GM18507 (cell line): ENCODE measurements at regions not wholly inside any gene's neighbourhood (a gene's known extent, or its start where the extent isn't known, plus 50 kb on each side); places are given as distances from the start of the nearest gene placed in this dataset.
A peak's percentile ranks its signal among the peaks of the same experiment; 100 is the strongest.

ENCODE experiments used
- DNase-seq: peaks from one replicate; pipeline ENCODE4 v3.0.0; 2011; ENCODE audit warnings: low read depth; ENCODE audit not compliant: insufficient read length; ENCODE audit errors: extremely low spot score
- FAIRE-seq: peaks from 2 replicates; lab custom pipeline; 2011; peaks lifted over from hg19 to GRCh38; lab: Jason Lieb, UNC

GRCh38 chr3:157667493-157667892 lies 164.3 kb upstream of the VEPH1 start:
- FAIRE-seq = no peak

GRCh38 chr3:157662171-157662570 lies 159.0 kb upstream of the VEPH1 start:
- DNase-seq (no peak), FAIRE-seq (no peak)

More at GRCh38 chr3:157667493-157667892, 164.3 kb upstream of the VEPH1 start:
- DNase-seq = no peak

GRCh38 chr3:157660847-157661246 lies 157.6 kb upstream of the VEPH1 start:
- no peak for FAIRE-seq
- DNase-seq = no peak

GRCh38 chr3:157652366-157652765 lies 149.2 kb upstream of the VEPH1 start:
- no peak for FAIRE-seq
- DNase-seq = no peak

- DNase-seq (no peak), FAIRE-seq (no peak)
Observed at GRCh38 chr3:157650699-157651098, 147.5 kb upstream of the VEPH1 start.

- no peak for DNase-seq
Observed at GRCh38 chr3:157650172-157650571, 147.0 kb upstream of the VEPH1 start.

GRCh38 chr3:157649511-157649910 lies 146.3 kb upstream of the VEPH1 start:
- no peak for DNase-seq
- FAIRE-seq = no peak

More at GRCh38 chr3:157650172-157650571, 147.0 kb upstream of the VEPH1 start:
- FAIRE-seq = no peak

GRCh38 chr3:157647820-157648219 lies 144.6 kb upstream of the VEPH1 start:
- no peak for DNase-seq
- no peak for FAIRE-seq

GRCh38 chr3:157639756-157640426 lies 136.7 kb upstream of the VEPH1 start:
- no peak for DNase-seq
- FAIRE-seq = no peak

GRCh38 chr3:157637866-157638265 lies 134.7 kb upstream of the VEPH1 start:
- FAIRE-seq = no peak

GRCh38 chr3:157633241-157633640 lies 130.0 kb upstream of the VEPH1 start:
- FAIRE-seq (no peak), DNase-seq (no peak)

More at GRCh38 chr3:157637866-157638265, 134.7 kb upstream of the VEPH1 start:
- no peak for DNase-seq

GRCh38 chr3:157632075-157632474 lies 128.9 kb upstream of the VEPH1 start:
- FAIRE-seq = no peak
- DNase-seq = no peak

GRCh38 chr3:157631478-157631877 lies 128.3 kb upstream of the VEPH1 start:
- FAIRE-seq = no peak
- no peak for DNase-seq

- FAIRE-seq (no peak), DNase-seq (no peak)
Observed at GRCh38 chr3:157626817-157627216, 123.6 kb upstream of the VEPH1 start.

- FAIRE-seq (no peak), DNase-seq (no peak)
Observed at GRCh38 chr3:157624801-157625200, 121.6 kb upstream of the VEPH1 start.

GRCh38 chr3:157618886-157619285 lies 115.7 kb upstream of the VEPH1 start:
- DNase-seq = no peak
- no peak for FAIRE-seq

GRCh38 chr3:157618075-157618760 lies 115.0 kb upstream of the VEPH1 start:
- peak; percentile 30 for DNase-seq
- FAIRE-seq = peak; percentile 78

- DNase-seq = no peak
- FAIRE-seq = no peak
Observed at GRCh38 chr3:157614896-157615295, 111.7 kb upstream of the VEPH1 start.

- no peak for FAIRE-seq
- DNase-seq = no peak
Observed at GRCh38 chr3:157611536-157612076, 108.4 kb upstream of the VEPH1 start.

- DNase-seq (no peak), FAIRE-seq (no peak)
Observed at GRCh38 chr3:157610876-157611535, 107.8 kb upstream of the VEPH1 start.
